NCI-H2107 (cell line): ENCODE measurements at regions not wholly inside any gene's neighbourhood (a gene's known extent, or its start where the extent isn't known, plus 50 kb on each side); places are given as distances from the start of the nearest gene placed in this dataset.

Experiments used
- DNase-seq: peaks from one replicate; lab custom pipeline; 2025; lab: John Stamatoyannopoulos, UW

- DNase-seq, result no peak
These were observed 352.3 kb upstream of the B3GAT1 start for GRCh38 chr11:134764367-134764766.

- DNase-seq, result no peak
These were observed 351.0 kb upstream of the B3GAT1 start for GRCh38 chr11:134763030-134763388.

GRCh38 chr11:134762248-134763029 lies 350.4 kb upstream of the B3GAT1 start:
- no peak for DNase-seq

GRCh38 chr11:134761926-134762247 lies 349.8 kb upstream of the B3GAT1 start:
- DNase-seq, result no peak

GRCh38 chr11:134761386-134761785 lies 349.3 kb upstream of the B3GAT1 start:
- DNase-seq, result no peak

GRCh38 chr11:134760957-134761356 lies 348.9 kb upstream of the B3GAT1 start:
- DNase-seq, result no peak

GRCh38 chr11:134760299-134760698 lies 348.3 kb upstream of the B3GAT1 start:
- DNase-seq, result no peak

GRCh38 chr11:134759855-134760254 lies 347.8 kb upstream of the B3GAT1 start:
- no peak for DNase-seq

- DNase-seq, result no peak
These were observed 347.2 kb upstream of the B3GAT1 start for GRCh38 chr11:134759274-134759673.

GRCh38 chr11:134758342-134758931 lies 346.4 kb upstream of the B3GAT1 start:
- no peak for DNase-seq

- DNase-seq, result no peak
These were observed 345.6 kb upstream of the B3GAT1 start for GRCh38 chr11:134757633-134758032.

- no peak for DNase-seq
These were observed 344.9 kb upstream of the B3GAT1 start for GRCh38 chr11:134756811-134757540.

- no peak for DNase-seq
These were observed 343.5 kb upstream of the B3GAT1 start for GRCh38 chr11:134755535-134755934.

GRCh38 chr11:134754521-134755198 lies 342.6 kb upstream of the B3GAT1 start:
- no peak for DNase-seq

GRCh38 chr11:134753771-134754520 lies 341.9 kb upstream of the B3GAT1 start:
- DNase-seq, result no peak

GRCh38 chr11:134752964-134753770 lies 341.1 kb upstream of the B3GAT1 start:
- no peak for DNase-seq

GRCh38 chr11:134752526-134752925 lies 340.5 kb upstream of the B3GAT1 start:
- DNase-seq, result no peak

- no peak for DNase-seq
These were observed 339.7 kb upstream of the B3GAT1 start for GRCh38 chr11:134751766-134752165.

GRCh38 chr11:134751031-134751585 lies 339.1 kb upstream of the B3GAT1 start:
- DNase-seq, result no peak

- no peak for DNase-seq
These were observed 338.6 kb upstream of the B3GAT1 start for GRCh38 chr11:134750619-134751018.
